ENCODE measurements at regions not wholly inside any gene's neighbourhood (a gene's known extent, or its start where the extent isn't known, plus 50 kb on each side); places are given as distances from the start of the nearest gene placed in this dataset.

DNA sequence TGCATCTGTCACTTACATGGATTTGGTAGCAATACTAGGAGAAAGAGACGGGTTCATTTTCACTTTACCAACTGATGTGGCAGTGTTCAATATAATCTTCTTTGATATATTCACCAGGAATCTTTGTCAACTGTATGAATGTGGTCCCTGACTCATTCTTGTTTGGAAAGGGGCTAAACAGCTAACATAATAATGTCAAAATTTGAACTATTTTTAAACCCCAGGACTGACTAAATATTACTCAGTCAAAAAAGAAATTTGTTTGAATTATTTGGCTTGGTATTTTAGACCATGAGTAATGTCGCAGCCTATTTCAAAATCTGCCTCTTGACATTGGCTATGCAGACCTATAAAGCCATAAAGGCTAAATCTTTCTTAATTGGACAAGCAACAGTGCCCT is 413.7 kb upstream of the RGPD4 start:
- H3K4me1 ChIP-seq (ENCODE audit: insufficient read depth, low read length): no peaks in the 10 kb centered on the region
- H3K4me3 ChIP-seq (ENCODE audit: low read depth in 1 of 2, low read length in 2 of 2): no peak overlapping the region
- no peak overlapping the region for H3K9ac ChIP-seq (ENCODE audit: low read depth, low read length)
- no peaks in the 10 kb centered on the region for H4K20me1 ChIP-seq (ENCODE audit: insufficient read depth, low read length)
- peaks cover 9% of the 10 kb centered on the region for H3K27me3 ChIP-seq (ENCODE audit: insufficient read depth, low read length, poor library complexity)
- no peak overlapping the region for H2AFZ ChIP-seq (ENCODE audit: low read depth, low read length)
- H3K79me2 ChIP-seq (ENCODE audit: insufficient read depth, low read length): no peaks in the 10 kb centered on the region
- no peaks in the 10 kb centered on the region for H3K36me3 ChIP-seq (ENCODE audit: insufficient read depth, low read length)
- H3K9me3 ChIP-seq (ENCODE audit: insufficient read depth, low read length, severe bottlenecking): no peaks in the 10 kb centered on the region
- ATAC-seq (ENCODE audit: insufficient read depth, low read depth): no peak
- H3K27ac ChIP-seq (ENCODE audit: low read length): no peak overlapping the region
- H3K4me2 ChIP-seq (ENCODE audit: insufficient read depth, low read length): no peak overlapping the region
- TF ChIP-seq, protein P1, sequence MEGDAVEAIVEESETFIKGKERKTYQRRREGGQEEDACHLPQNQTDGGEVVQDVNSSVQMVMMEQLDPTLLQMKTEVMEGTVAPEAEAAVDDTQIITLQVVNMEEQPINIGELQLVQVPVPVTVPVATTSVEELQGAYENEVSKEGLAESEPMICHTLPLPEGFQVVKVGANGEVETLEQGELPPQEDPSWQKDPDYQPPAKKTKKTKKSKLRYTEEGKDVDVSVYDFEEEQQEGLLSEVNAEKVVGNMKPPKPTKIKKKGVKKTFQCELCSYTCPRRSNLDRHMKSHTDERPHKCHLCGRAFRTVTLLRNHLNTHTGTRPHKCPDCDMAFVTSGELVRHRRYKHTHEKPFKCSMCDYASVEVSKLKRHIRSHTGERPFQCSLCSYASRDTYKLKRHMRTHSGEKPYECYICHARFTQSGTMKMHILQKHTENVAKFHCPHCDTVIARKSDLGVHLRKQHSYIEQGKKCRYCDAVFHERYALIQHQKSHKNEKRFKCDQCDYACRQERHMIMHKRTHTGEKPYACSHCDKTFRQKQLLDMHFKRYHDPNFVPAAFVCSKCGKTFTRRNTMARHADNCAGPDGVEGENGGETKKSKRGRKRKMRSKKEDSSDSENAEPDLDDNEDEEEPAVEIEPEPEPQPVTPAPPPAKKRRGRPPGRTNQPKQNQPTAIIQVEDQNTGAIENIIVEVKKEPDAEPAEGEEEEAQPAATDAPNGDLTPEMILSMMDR (IDR thresholded peaks at IDR 0.05; ENCODE audit: borderline replicate concordance, extremely low read depth, low read length, poor library complexity, severe bottlenecking): no peak
- TF ChIP-seq EZH2 (IDR thresholded peaks at IDR 0.05; ENCODE audit: borderline replicate concordance, low read depth, low read length, severe bottlenecking): no peak
- DNase-seq: no peak

DNA sequence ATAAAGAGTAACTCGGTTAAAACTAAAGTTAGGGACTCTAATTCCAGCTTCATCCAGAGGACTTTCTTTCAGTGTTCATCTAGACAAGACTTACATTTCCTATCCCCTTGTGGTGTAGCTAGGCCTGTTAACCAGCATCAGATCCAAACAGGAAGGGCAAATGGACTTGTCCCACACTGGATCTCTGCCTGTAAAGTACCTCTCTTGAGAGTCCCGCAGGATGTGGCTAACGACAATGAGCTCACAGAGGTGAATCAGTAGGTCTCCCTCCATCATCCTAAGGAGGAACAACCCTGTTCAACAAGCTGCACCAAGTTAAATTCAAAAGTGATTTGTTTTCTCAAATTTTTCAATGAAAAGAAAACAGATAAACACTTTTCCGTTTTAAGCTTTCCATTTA is 412.3 kb upstream of the RGPD4 start:
- TF ChIP-seq EZH2 (IDR thresholded peaks at IDR 0.05; ENCODE audit: borderline replicate concordance, low read depth, low read length, severe bottlenecking): no peak
- TF ChIP-seq, protein P1 (IDR thresholded peaks at IDR 0.05; ENCODE audit: borderline replicate concordance, extremely low read depth, low read length, poor library complexity, severe bottlenecking): no peak
- H3K36me3 ChIP-seq (ENCODE audit: insufficient read depth, low read length): no peaks in the 10 kb centered on the region
- H3K27me3 ChIP-seq (ENCODE audit: insufficient read depth, low read length, poor library complexity): peaks cover 9% of the 10 kb centered on the region
- no peak overlapping the region for H2AFZ ChIP-seq (ENCODE audit: low read depth, low read length)
- H3K9me3 ChIP-seq (ENCODE audit: insufficient read depth, low read length, severe bottlenecking): no peaks in the 10 kb centered on the region
- no peak overlapping the region for H3K4me2 ChIP-seq (ENCODE audit: insufficient read depth, low read length)
- no peak for ATAC-seq (ENCODE audit: insufficient read depth, low read depth)
- H3K79me2 ChIP-seq (ENCODE audit: insufficient read depth, low read length): no peaks in the 10 kb centered on the region
- DNase-seq: no peak
- no peak overlapping the region for H3K9ac ChIP-seq (ENCODE audit: low read depth, low read length)
- H3K4me1 ChIP-seq (ENCODE audit: insufficient read depth, low read length): no peaks in the 10 kb centered on the region
- H3K4me3 ChIP-seq (ENCODE audit: low read depth in 1 of 2, low read length in 2 of 2): no peak overlapping the region
- no peaks in the 10 kb centered on the region for H4K20me1 ChIP-seq (ENCODE audit: insufficient read depth, low read length)
- no peak overlapping the region for H3K27ac ChIP-seq (ENCODE audit: low read length)

DNA sequence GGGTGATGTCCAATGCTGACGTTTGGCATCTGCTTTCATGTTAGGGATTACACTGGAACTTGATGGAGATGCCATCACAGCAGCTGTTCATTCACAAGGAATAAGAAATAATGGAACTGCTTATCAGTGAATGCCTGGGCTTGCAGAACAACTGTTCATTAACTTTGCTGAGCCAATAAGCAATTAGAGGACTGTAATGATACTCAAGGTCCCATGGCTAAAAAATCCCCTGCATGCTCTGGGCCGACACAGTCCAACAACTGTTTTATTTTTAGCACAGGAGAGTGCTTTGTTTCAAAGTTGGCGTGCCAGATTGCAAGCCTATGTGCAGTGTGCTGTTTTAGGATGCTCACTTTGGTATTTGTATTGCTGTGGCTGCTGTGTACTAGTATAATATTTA is 408.0 kb upstream of the RGPD4 start:
- no peaks in the 10 kb centered on the region for H3K79me2 ChIP-seq (ENCODE audit: insufficient read depth, low read length)
- TF ChIP-seq EZH2 (IDR thresholded peaks at IDR 0.05; ENCODE audit: borderline replicate concordance, low read depth, low read length, severe bottlenecking): no peak
- TF ChIP-seq, protein P1 (IDR thresholded peaks at IDR 0.05; ENCODE audit: borderline replicate concordance, extremely low read depth, low read length, poor library complexity, severe bottlenecking): no peak
- H2AFZ ChIP-seq (ENCODE audit: low read depth, low read length): no peak overlapping the region
- H3K27me3 ChIP-seq (ENCODE audit: insufficient read depth, low read length, poor library complexity): peaks cover 6% of the 10 kb centered on the region
- H3K4me3 ChIP-seq (ENCODE audit: low read depth in 1 of 2, low read length in 2 of 2): no peak overlapping the region
- no peaks in the 10 kb centered on the region for H3K9me3 ChIP-seq (ENCODE audit: insufficient read depth, low read length, severe bottlenecking)
- no peak overlapping the region for H3K9ac ChIP-seq (ENCODE audit: low read depth, low read length)
- no peak overlapping the region for H3K27ac ChIP-seq (ENCODE audit: low read length)
- no peaks in the 10 kb centered on the region for H3K36me3 ChIP-seq (ENCODE audit: insufficient read depth, low read length)
- no peak for ATAC-seq (ENCODE audit: insufficient read depth, low read depth)
- no peak for DNase-seq
- H3K4me1 ChIP-seq (ENCODE audit: insufficient read depth, low read length): no peaks in the 10 kb centered on the region
- H4K20me1 ChIP-seq (ENCODE audit: insufficient read depth, low read length): no peaks in the 10 kb centered on the region
- no peak overlapping the region for H3K4me2 ChIP-seq (ENCODE audit: insufficient read depth, low read length)

DNA sequence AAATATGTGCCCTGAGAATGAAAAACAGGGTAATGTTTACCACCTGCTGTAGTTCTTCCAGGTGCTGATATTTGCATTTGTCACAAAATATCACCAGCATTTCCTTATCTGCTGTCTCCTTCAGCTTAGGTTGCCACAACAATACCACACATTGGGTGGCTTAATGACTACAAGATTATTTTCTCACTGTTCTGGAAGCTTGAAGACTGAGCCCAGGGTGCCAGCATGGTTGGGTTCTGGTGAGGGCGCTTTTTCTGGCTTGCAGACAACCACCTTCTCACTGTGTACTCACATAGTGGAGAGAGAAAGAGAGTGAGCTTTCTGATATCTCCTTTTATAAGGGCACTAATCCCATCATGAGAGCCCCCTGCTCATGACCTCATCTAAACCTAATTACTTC is 407.5 kb upstream of the RGPD4 start:
- H3K9me3 ChIP-seq (ENCODE audit: insufficient read depth, low read length, severe bottlenecking): no peaks in the 10 kb centered on the region
- ATAC-seq (ENCODE audit: insufficient read depth, low read depth): no peak
- no peak overlapping the region for H3K4me3 ChIP-seq (ENCODE audit: low read depth in 1 of 2, low read length in 2 of 2)
- no peak for DNase-seq
- no peak overlapping the region for H3K4me2 ChIP-seq (ENCODE audit: insufficient read depth, low read length)
- no peak overlapping the region for H3K9ac ChIP-seq (ENCODE audit: low read depth, low read length)
- TF ChIP-seq, protein P1 (IDR thresholded peaks at IDR 0.05; ENCODE audit: borderline replicate concordance, extremely low read depth, low read length, poor library complexity, severe bottlenecking): no peak
- TF ChIP-seq EZH2 (IDR thresholded peaks at IDR 0.05; ENCODE audit: borderline replicate concordance, low read depth, low read length, severe bottlenecking): no peak
- no peaks in the 10 kb centered on the region for H3K79me2 ChIP-seq (ENCODE audit: insufficient read depth, low read length)
- no peak overlapping the region for H2AFZ ChIP-seq (ENCODE audit: low read depth, low read length)
- no peaks in the 10 kb centered on the region for H4K20me1 ChIP-seq (ENCODE audit: insufficient read depth, low read length)
- H3K27me3 ChIP-seq (ENCODE audit: insufficient read depth, low read length, poor library complexity): peaks cover 6% of the 10 kb centered on the region
- H3K4me1 ChIP-seq (ENCODE audit: insufficient read depth, low read length): no peaks in the 10 kb centered on the region
- no peaks in the 10 kb centered on the region for H3K36me3 ChIP-seq (ENCODE audit: insufficient read depth, low read length)
- H3K27ac ChIP-seq (ENCODE audit: low read length): no peak overlapping the region
